ENCODE measurements at regions not wholly inside any gene's neighbourhood (a gene's known extent, or its start where the extent isn't known, plus 50 kb on each side); places are given as distances from the start of the nearest gene placed in this dataset.

GRCh38 chr7:25965405-25966123 is 186.4 kb upstream of the NFE2L3 start:
- ATAC-seq (ENCODE audit: low FRiP score) (no peak), DNase-seq (ENCODE audit: low spot score) (no peak)
- no peak for TF ChIP-seq CTCF (IDR thresholded peaks at IDR 0.05)

- TF ChIP-seq CTCF (IDR thresholded peaks at IDR 0.05): no peak
- ATAC-seq (ENCODE audit: low FRiP score) (no peak), DNase-seq (ENCODE audit: low spot score) (no peak)
Measured at GRCh38 chr7:25966469-25966868, 185.5 kb upstream of the NFE2L3 start.

GRCh38 chr7:25967278-25968204 is 184.5 kb upstream of the NFE2L3 start:
- ATAC-seq (ENCODE audit: low FRiP score): no peak
- TF ChIP-seq CTCF (IDR thresholded peaks at IDR 0.05): no peak
- DNase-seq (ENCODE audit: low spot score): no peak

GRCh38 chr7:25968205-25968993 is 183.6 kb upstream of the NFE2L3 start:
- ATAC-seq (ENCODE audit: low FRiP score): no peak
- DNase-seq (ENCODE audit: low spot score): no peak
- no peak for TF ChIP-seq CTCF (IDR thresholded peaks at IDR 0.05)

GRCh38 chr7:25970356-25970755 is 181.6 kb upstream of the NFE2L3 start:
- ATAC-seq (ENCODE audit: low FRiP score) (no peak), DNase-seq (ENCODE audit: low spot score) (no peak)
- no peak for TF ChIP-seq CTCF (IDR thresholded peaks at IDR 0.05)

- no peak for TF ChIP-seq CTCF (IDR thresholded peaks at IDR 0.05)
- no peak for ATAC-seq (ENCODE audit: low FRiP score)
Measured at GRCh38 chr7:25970911-25971310, 181.1 kb upstream of the NFE2L3 start.

More at GRCh38 chr7:25970911-25971310, 181.1 kb upstream of the NFE2L3 start:
- DNase-seq (ENCODE audit: low spot score): no peak
